ENCODE measurements at regions not wholly inside any gene's neighbourhood (a gene's known extent, or its start where the extent isn't known, plus 50 kb on each side); places are given as distances from the start of the nearest gene placed in this dataset.
"Not testable (repeated sequence)": the region's sequence is repeated elsewhere in the genome, so short reads cannot be mapped to it uniquely, and the experiment has no call there.

- DNase-seq (ENCODE audit: low read depth in 4 of 4, low spot score in 3 of 4) = no peak
Observed at GRCh38 chr6:155589190-155589589, 133.6 kb upstream of the NOX3 start.

- DNase-seq (ENCODE audit: low read depth in 4 of 4, low spot score in 3 of 4) = no peak
Observed at GRCh38 chr6:155587817-155588216, 132.2 kb upstream of the NOX3 start.

GRCh38 chr6:155586090-155586489 is 130.5 kb upstream of the NOX3 start:
- no peak for DNase-seq (ENCODE audit: low read depth in 4 of 4, low spot score in 3 of 4)

- DNase-seq (ENCODE audit: low read depth in 4 of 4, low spot score in 3 of 4) = no peak
Observed at GRCh38 chr6:155584006-155584405, 128.4 kb upstream of the NOX3 start.

GRCh38 chr6:155582016-155582991 is 126.7 kb upstream of the NOX3 start:
- DNase-seq (ENCODE audit: low read depth in 4 of 4, low spot score in 3 of 4) = no peak

- DNase-seq (ENCODE audit: low read depth in 4 of 4, low spot score in 3 of 4) = no peak
Observed at GRCh38 chr6:155580904-155581303, 125.3 kb upstream of the NOX3 start.

- DNase-seq (ENCODE audit: low read depth in 4 of 4, low spot score in 3 of 4) = no peak
Observed at GRCh38 chr6:155578251-155578650, 122.6 kb upstream of the NOX3 start.

GRCh38 chr6:155561966-155562364 is 106.3 kb upstream of the NOX3 start:
- DNase-seq (ENCODE audit: low read depth in 4 of 4, low spot score in 3 of 4) = no peak

- no peak for DNase-seq (ENCODE audit: low read depth in 4 of 4, low spot score in 3 of 4)
Observed at GRCh38 chr6:155561257-155561965, 105.8 kb upstream of the NOX3 start.

- no peak for DNase-seq (ENCODE audit: low read depth in 4 of 4, low spot score in 3 of 4)
Observed at GRCh38 chr6:155549928-155550327, 94.3 kb upstream of the NOX3 start.

- DNase-seq (ENCODE audit: low read depth in 4 of 4, low spot score in 3 of 4) = no peak
Observed at GRCh38 chr6:155549028-155549798, 93.6 kb upstream of the NOX3 start.

GRCh38 chr6:155548576-155548975 is 92.9 kb upstream of the NOX3 start:
- DNase-seq (ENCODE audit: low read depth in 4 of 4, low spot score in 3 of 4) = no peak

GRCh38 chr6:155544677-155545076 is 89.0 kb upstream of the NOX3 start:
- no peak for DNase-seq (ENCODE audit: low read depth in 4 of 4, low spot score in 3 of 4)

- peak in 1 of 4 donors; percentile 2 for DNase-seq (ENCODE audit: low read depth in 4 of 4, low spot score in 3 of 4)
Observed at GRCh38 chr6:155543166-155543847, 87.7 kb upstream of the NOX3 start.

GRCh38 chr6:155542036-155542435 is 86.4 kb upstream of the NOX3 start:
- no peak for DNase-seq (ENCODE audit: low read depth in 4 of 4, low spot score in 3 of 4)

- DNase-seq (ENCODE audit: low read depth in 4 of 4, low spot score in 3 of 4) = no peak
Observed at GRCh38 chr6:155538708-155539390, 83.2 kb upstream of the NOX3 start.

- no peak for DNase-seq (ENCODE audit: low read depth in 4 of 4, low spot score in 3 of 4)
Observed at GRCh38 chr6:155534678-155535077, 79.0 kb upstream of the NOX3 start.

- no peak for DNase-seq (ENCODE audit: low read depth in 4 of 4, low spot score in 3 of 4)
Observed at GRCh38 chr6:155530219-155530834, 74.7 kb upstream of the NOX3 start.

GRCh38 chr6:155529814-155530213 is 74.2 kb upstream of the NOX3 start:
- DNase-seq (ENCODE audit: low read depth in 4 of 4, low spot score in 3 of 4) = not testable (repeated sequence)
